ENCODE measurements at regions not wholly inside any gene's neighbourhood (a gene's known extent, or its start where the extent isn't known, plus 50 kb on each side); places are given as distances from the start of the nearest gene placed in this dataset.

- TF ChIP-seq GATA2 (IDR thresholded peaks at IDR 0.05; ENCODE audit: low read depth, low read length) (no peak), GATA3 (IDR thresholded peaks at IDR 0.05; ENCODE audit: low read depth, low read length) (no peak)
Observed at GRCh38 chr5:4294878-4295277, 699.2 kb downstream of the IRX1 start.

DNA sequence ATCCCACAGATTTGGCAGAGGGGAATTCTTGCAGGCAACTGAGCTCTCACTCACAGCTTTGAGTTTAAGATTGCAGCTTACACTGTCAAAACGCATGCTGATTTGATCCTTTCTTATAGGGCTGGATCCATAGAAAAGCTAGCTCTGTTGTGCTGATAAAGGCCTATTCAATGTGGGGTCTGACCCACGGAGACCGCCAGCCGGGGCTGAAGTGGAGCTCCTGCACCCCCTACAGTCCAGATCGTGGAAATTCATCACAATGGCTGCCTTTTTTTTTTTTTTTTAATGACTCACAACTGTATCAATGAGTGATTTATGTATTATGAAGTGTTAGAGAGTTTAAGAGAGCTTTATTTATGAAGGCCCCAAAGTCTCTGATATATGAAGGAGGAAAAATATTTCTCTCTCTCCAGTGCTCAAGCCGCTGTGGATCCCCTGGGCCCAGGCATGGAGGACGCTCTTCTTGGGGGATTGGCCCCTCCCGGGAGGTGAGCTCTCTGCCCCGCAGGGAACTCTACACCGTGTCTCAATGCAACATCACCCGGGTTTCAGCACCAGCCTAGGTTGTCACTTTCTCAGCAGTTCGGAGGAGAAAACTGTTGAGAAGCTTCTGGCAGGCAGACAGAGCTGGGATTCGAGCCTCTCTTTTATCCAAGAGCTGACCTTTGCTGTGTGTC is 700.2 kb downstream of the IRX1 start:
- TF ChIP-seq GATA3 (IDR thresholded peaks at IDR 0.05; ENCODE audit: low read depth, low read length) (no peak), GATA2 (IDR thresholded peaks at IDR 0.05; ENCODE audit: low read depth, low read length) (no peak)

DNA sequence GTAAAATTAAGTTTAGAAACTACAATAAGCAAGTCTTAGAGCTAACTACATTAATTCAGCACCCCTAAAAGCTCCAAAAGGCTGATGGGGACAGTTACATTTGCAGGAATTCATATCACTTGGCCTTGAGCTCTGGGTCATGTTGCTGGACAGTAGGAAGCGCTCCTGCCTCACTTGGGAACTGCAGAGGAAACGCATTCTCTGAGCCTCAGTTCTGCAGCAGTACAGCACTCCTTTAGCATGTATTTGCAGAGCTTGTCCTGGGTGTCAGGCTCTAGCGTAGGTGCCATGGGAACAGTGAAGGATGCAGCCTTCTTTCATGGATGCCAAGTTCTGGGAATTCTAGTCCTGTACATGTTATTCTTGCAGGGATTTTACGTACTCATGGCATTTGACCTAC is 710.4 kb downstream of the IRX1 start:
- TF ChIP-seq GATA2 (IDR thresholded peaks at IDR 0.05; ENCODE audit: low read depth, low read length): no peak

DNA sequence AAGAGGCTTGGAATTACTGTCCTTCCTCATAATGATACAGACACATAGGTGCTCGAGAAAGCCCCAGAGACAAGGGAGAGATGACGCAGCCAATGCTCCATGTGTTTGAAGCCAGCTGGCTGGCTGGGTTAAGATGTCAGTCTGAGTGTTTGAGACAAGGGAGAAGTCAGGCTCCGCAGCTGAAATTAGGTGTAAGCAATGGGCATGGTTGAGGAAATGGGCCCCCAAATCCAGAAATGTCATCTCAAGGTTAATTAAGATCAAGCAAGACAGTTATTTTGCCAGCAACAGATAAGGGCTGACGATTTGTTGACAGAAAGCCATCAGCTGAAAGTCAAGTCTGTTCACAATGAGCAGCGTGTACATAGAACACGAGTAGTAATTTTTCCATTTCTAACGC is 713.4 kb downstream of the IRX1 start:
- TF ChIP-seq GATA3 (IDR thresholded peaks at IDR 0.05; ENCODE audit: low read depth, low read length) (no peak), GATA2 (IDR thresholded peaks at IDR 0.05; ENCODE audit: low read depth, low read length) (no peak)

DNA sequence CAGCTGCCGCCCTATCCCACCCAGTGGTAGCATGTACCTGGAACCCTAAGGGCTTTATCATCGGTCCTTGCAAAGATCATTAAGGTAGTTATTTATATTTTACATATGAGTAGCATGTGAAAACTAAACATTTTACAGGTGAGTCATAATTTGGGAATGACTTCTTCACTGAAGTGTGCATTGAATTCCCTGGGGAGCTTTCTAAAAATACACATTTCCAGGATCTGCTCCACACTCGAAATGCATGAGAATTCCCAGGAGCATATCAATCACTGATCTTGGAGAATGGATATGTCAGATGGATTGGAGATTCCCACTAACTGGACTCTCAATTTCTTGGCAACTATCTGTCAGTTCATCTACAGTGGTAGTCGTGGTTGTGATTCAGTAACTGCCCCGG is 717.5 kb downstream of the IRX1 start:
- no peak for TF ChIP-seq GATA2 (IDR thresholded peaks at IDR 0.05; ENCODE audit: low read depth, low read length)
- TF ChIP-seq GATA3 (IDR thresholded peaks at IDR 0.05; ENCODE audit: low read depth, low read length): no peak

GRCh38 chr5:4319478-4320128 is 724.0 kb downstream of the IRX1 start:
- TF ChIP-seq GATA3 (IDR thresholded peaks at IDR 0.05; ENCODE audit: low read depth, low read length) (no peak), GATA2 (IDR thresholded peaks at IDR 0.05; ENCODE audit: low read depth, low read length) (no peak)

- TF ChIP-seq GATA2 (IDR thresholded peaks at IDR 0.05; ENCODE audit: low read depth, low read length): no peak
- TF ChIP-seq GATA3 (IDR thresholded peaks at IDR 0.05; ENCODE audit: low read depth, low read length): no peak
Observed at GRCh38 chr5:4330327-4330726, 734.7 kb downstream of the IRX1 start.

GRCh38 chr5:4335078-4335477 is 739.4 kb downstream of the IRX1 start:
- TF ChIP-seq GATA3 (IDR thresholded peaks at IDR 0.05; ENCODE audit: low read depth, low read length): no peak

DNA sequence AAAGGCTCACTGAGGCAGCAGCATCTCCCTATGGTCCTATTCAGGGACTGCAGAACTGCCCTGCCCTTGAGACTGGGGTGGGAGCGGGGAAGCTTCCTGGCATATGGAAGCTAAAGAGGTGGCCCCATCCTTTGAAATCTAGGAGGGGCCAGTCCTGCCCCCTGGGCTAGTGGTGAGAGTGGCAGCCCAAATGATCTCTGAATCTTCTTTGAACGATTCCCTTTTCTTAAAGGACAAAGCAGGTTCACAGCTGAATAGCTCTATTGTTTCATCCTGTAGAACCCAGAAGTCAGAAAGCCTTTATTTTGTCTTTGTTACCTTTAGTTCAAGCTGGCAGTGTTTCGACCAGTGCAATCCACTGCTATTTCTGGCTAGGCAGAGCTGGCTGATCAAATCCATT is 741.9 kb downstream of the IRX1 start:
- TF ChIP-seq GATA3 (IDR thresholded peaks at IDR 0.05; ENCODE audit: low read depth, low read length) (no peak), GATA2 (IDR thresholded peaks at IDR 0.05; ENCODE audit: low read depth, low read length) (no peak)

DNA sequence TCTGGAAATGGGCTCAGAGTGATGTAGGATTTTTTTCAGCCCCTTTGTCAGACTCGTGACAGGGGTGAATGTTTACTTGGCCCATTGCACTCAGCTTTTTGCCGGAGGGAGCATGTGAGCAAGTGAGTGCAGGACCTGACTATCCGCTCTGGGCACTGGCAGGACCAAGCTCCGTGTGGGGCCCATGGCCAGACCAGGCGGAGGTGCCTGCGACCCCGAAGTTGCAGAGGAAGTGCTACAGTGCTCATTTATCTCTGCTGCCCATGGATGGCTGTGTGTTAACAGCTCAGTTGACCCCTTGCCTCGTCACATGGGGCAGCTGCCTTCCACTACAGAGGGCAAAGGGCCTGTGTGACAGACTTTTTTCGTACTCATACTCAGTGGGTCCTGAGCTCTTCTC is 744.3 kb downstream of the IRX1 start:
- TF ChIP-seq GATA2 (IDR thresholded peaks at IDR 0.05; ENCODE audit: low read depth, low read length) (no peak), GATA3 (IDR thresholded peaks at IDR 0.05; ENCODE audit: low read depth, low read length) (no peak)

GRCh38 chr5:4345850-4346249 is 750.2 kb downstream of the IRX1 start:
- no peak for TF ChIP-seq GATA3 (IDR thresholded peaks at IDR 0.05; ENCODE audit: low read depth, low read length)
- TF ChIP-seq GATA2 (IDR thresholded peaks at IDR 0.05; ENCODE audit: low read depth, low read length): no peak

DNA sequence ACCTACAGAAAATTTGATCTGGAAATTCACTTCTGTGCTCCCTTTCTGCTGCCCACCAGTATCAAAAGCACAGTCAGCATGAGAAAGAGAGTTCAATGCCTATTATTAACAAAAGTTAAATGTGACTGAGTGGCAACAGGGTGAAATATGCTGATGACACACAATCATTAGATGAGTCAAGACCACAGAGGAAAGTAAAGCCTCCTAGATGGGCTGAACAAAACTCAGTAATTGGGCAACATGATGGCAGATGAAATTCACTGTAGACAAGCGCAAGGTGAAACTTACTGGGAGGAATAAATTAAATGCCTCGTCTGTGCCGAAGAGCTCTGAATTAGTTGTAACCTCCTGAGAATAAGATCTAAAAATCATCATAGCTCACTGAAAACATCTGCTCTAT is 752.8 kb downstream of the IRX1 start:
- no peak for TF ChIP-seq GATA2 (IDR thresholded peaks at IDR 0.05; ENCODE audit: low read depth, low read length)
- no peak for TF ChIP-seq GATA3 (IDR thresholded peaks at IDR 0.05; ENCODE audit: low read depth, low read length)

DNA sequence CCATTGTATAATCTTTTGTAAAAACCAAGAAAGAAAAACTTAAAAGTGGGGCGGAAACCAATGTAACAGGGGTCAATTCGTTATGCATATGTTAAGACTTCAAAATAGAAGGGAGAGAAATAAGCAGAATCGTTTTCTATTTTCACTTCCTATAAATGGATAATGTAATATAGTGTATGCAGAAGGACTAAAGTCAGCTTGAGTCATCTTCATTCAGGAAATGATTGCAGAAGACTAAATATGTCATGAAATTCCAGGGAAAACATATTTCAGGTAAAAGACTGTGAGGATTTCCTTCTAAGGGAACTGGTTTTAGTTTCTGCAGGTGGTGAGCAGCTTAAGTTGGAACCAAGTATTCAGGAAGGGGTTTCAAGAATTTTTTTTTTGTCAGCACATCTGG is 753.3 kb downstream of the IRX1 start:
- no peak for TF ChIP-seq GATA2 (IDR thresholded peaks at IDR 0.05; ENCODE audit: low read depth, low read length)
- no peak for TF ChIP-seq GATA3 (IDR thresholded peaks at IDR 0.05; ENCODE audit: low read depth, low read length)

GRCh38 chr5:4356201-4356600 is 760.6 kb downstream of the IRX1 start:
- TF ChIP-seq GATA2 (IDR thresholded peaks at IDR 0.05; ENCODE audit: low read depth, low read length): no peak
- TF ChIP-seq GATA3 (IDR thresholded peaks at IDR 0.05; ENCODE audit: low read depth, low read length): no peak

GRCh38 chr5:4359847-4360246 is 764.2 kb downstream of the IRX1 start:
- TF ChIP-seq GATA2 (IDR thresholded peaks at IDR 0.05; ENCODE audit: low read depth, low read length) (no peak), GATA3 (IDR thresholded peaks at IDR 0.05; ENCODE audit: low read depth, low read length) (no peak)

GRCh38 chr5:4361753-4362152 is 766.1 kb downstream of the IRX1 start:
- TF ChIP-seq GATA2 (IDR thresholded peaks at IDR 0.05; ENCODE audit: low read depth, low read length) (no peak), GATA3 (IDR thresholded peaks at IDR 0.05; ENCODE audit: low read depth, low read length) (no peak)
